Activated CD4-positive, alpha-beta T cell treated with anti-CD3 and anti-CD28 coated beads, Interleukin-2, amount 10 ng/mL, durations not matched to agents 24 days and 14 days (primary cell): ENCODE measurements at regions not wholly inside any gene's neighbourhood (a gene's known extent, or its start where the extent isn't known, plus 50 kb on each side); places are given as distances from the start of the nearest gene placed in this dataset.
"Not testable (repeated sequence)": the region's sequence is repeated elsewhere in the genome, so short reads cannot be mapped to it uniquely, and the experiment has no call there.

Experiments
- DNase-seq: peaks from one replicate; pipeline ENCODE4 v3.0.0; 2022
- H3K27ac Mint-ChIP-seq: one replicate; pipeline ENCODE4 v1.8.0; 2022; ENCODE audit warnings: mild to moderate bottlenecking, mixed read lengths
- H3K27me3 Mint-ChIP-seq: one replicate; pipeline ENCODE4 v1.8.0; 2022; ENCODE audit warnings: mixed read lengths
- H3K36me3 Mint-ChIP-seq: one replicate; pipeline ENCODE4 v1.8.0; 2022; ENCODE audit warnings: low read depth, mild to moderate bottlenecking, mixed read lengths
- H3K4me1 Mint-ChIP-seq: one replicate; pipeline ENCODE4 v1.8.0; 2021; ENCODE audit warnings: mixed read lengths
- H3K4me3 Mint-ChIP-seq: one replicate; pipeline ENCODE4 v1.8.0; 2022; ENCODE audit warnings: mild to moderate bottlenecking, moderate library complexity, mixed read lengths
- H3K9me3 Mint-ChIP-seq: one replicate; pipeline ENCODE4 v1.8.0; 2021; ENCODE audit warnings: mixed read lengths
- intact Hi-C: fragments of 100-400 bp; cut with micrococcal nuclease; formaldehyde crosslinking; loops from one replicate; pipeline ENCODE4 v1.15.1; 2023

DNA sequence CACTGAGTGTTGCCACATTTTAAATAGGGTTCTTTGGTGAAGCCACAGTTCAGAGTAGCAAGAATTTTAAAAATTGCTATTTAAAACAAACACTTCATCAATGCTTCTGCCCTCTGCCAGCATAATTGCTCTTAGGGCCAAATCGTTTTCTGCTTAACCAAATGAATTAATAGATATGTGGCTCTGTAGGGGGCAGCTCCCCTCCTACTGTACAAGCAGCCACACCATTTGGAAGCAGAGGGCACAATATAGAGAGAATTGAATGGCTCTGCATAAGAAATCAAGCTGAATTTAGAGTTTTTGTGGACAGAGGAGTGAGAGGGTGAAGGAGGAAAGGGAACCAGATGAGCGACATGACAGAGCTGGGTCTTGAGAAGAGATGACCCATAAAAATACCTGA, 103.8 kb upstream of the ELMO1 start:
- H3K9me3 Mint-ChIP-seq, intact Hi-C loops, H3K27ac Mint-ChIP-seq, DNase-seq, H3K4me1 Mint-ChIP-seq, H3K4me3 Mint-ChIP-seq, H3K36me3 Mint-ChIP-seq: not testable (repeated sequence)
- peaks cover 13% of the 10 kb centered on the region for H3K27me3 Mint-ChIP-seq

DNA sequence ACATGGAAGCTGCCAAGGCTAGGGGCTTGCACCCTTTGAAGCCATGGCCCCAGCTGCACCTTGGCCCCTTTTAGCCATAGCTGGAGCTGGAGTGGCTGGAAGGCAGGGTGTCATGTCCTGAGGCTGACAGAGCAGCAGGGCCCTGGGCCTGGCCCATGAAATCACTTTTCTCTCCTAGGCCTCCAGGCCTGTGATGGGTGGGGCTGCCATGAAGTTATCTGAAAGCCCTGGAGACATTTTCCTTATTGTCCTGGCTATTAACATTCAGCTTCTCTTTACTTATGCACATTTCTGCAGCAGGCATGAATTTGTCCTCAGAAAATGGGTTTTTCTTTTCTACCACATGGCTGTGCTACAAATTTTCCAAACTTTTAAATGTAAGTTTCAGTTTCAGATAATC, 106.9 kb upstream of the ELMO1 start:
- Mint-ChIP-seq H3K27me3 (peaks cover 20% of the 10 kb centered on the region), H3K4me1 (no peaks in the 10 kb centered on the region), H3K27ac (no peak overlapping the region), H3K9me3 (no peaks in the 10 kb centered on the region), H3K36me3 (no peaks in the 10 kb centered on the region), H3K4me3 (no peak overlapping the region)
- no peak for DNase-seq
- intact Hi-C loops, result no loop called here

DNA sequence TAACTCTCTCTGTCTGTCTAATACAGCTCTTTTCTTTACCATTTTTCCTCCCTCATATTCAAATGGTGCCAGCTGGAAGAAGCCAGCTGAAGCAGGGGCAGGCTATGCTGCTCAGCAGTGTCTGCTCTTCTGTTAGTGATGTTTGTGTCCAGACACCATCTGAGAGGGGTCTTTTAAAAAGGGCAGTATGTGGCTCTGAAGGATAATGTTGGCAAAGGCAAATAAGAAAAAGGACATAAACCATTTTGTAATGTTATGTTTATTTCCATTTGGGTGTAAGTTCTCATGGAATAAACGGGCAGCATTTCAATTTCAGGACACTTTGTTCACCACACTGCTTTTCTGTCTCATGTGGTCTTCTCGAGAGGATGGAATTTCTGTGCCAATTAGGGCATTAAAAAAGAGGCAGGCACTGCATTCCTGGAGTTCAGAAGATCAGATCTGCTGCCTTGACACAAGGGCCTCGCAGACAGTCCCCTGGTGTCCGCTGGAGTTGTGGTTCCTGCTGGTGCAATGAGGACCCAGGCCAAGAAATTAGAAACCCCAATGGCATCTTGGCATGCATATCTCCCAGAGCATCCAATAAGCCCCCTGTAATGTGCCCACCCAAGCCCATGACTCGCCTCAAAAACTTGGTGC, 109.0 kb upstream of the ELMO1 start:
- Mint-ChIP-seq H3K27me3 (peaks cover 20% of the 10 kb centered on the region), H3K4me1 (no peaks in the 10 kb centered on the region), H3K36me3 (no peaks in the 10 kb centered on the region), H3K9me3 (no peaks in the 10 kb centered on the region), H3K27ac (no peak overlapping the region), H3K4me3 (no peak overlapping the region)
- intact Hi-C loops, result no loop called here
- DNase-seq, result peak; percentile 24

DNA sequence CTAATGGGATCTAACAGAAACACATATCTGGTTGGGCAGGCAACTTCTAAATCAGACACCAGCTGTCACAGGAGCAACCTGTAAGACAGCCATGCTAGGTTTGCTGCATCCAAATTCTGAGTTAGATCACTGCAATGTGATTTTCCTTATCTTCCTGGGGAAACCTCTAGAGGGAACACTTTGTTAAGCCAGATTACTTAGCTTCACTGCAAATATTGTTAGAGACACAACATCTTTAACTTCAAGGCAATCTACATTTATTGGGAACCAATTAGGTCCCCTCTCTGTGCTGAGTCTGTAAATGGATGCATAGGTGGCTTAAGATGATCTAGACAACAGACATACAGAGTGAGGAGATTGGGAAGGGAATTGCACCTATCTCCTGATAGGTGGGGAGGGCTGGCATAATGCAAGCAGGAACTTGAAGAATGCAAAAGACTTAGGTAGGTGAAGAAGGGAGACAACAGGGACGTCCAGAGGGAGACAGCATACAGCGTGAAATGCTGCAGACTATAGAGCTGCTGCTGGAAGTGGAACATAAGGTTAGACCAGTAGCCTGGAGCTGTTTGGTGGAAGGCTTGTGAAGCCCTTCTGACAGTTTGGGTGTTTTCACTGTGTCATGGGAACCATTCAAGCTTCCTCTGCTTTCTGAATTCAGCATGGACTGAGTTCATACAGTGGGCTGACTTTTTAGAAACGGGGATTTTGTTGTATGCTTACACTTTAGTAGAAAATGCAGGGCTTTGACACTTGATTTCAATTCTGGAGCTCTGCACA, 109.8 kb upstream of the ELMO1 start:
- Mint-ChIP-seq H3K27me3 (peaks cover 19% of the 10 kb centered on the region), H3K36me3 (no peaks in the 10 kb centered on the region), H3K9me3 (no peaks in the 10 kb centered on the region), H3K4me1 (no peaks in the 10 kb centered on the region), H3K27ac (no peak overlapping the region), H3K4me3 (no peak overlapping the region)
- DNase-seq, result peak; percentile 46
- intact Hi-C loops, result no loop called here

DNA sequence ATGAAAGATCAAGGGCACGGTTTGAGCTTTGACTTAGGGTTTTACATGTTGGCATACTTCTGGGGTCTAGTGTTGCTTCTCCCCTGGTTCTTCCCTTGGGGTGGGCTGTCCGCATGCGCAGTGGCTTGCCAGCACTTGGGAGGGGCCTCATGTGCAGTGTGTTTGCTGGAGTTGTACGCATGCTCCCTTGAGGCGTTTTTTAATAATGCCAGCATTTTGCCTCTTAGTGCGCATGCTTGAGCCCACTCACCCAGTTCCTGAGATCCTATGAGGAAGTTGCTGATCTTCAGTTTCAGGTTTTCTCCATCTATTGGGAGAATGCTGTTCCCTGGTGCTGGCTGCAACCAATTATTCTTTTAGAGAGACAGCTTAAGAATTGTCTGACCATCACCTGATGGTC, 113.4 kb upstream of the GPR141 start:
- Mint-ChIP-seq H3K36me3 (no peaks in the 10 kb centered on the region), H3K4me1 (no peaks in the 10 kb centered on the region), H3K27ac (no peak overlapping the region), H3K27me3 (peaks cover 25% of the 10 kb centered on the region), H3K4me3 (no peak overlapping the region), H3K9me3 (no peaks in the 10 kb centered on the region)
- intact Hi-C loops, result no loop called here
- no peak for DNase-seq

DNA sequence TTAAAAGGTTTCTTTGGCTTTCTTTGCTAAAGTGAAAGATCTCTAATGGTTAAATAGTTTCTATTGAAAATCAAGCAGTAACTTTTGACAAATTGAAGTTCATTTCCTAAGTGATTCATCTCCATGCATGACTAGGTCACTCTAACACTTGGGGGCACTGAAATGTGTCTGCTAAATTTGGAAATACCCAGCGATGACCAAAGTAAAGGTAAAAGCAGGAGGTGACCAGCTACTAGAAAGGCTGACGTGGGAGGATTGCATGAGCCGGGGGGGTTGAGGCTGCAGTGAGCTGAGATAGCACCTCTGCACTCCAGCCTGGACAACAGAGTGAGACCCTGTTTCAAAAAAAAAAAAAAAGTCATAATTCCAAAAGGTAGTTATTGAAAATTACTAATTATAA, 111.8 kb upstream of the GPR141 start:
- Mint-ChIP-seq H3K27ac (no peak overlapping the region), H3K4me1 (no peaks in the 10 kb centered on the region), H3K27me3 (peaks cover 19% of the 10 kb centered on the region), H3K36me3 (no peaks in the 10 kb centered on the region), H3K4me3 (no peak overlapping the region), H3K9me3 (no peaks in the 10 kb centered on the region)
- intact Hi-C loops, result no loop called here
- no peak for DNase-seq

DNA sequence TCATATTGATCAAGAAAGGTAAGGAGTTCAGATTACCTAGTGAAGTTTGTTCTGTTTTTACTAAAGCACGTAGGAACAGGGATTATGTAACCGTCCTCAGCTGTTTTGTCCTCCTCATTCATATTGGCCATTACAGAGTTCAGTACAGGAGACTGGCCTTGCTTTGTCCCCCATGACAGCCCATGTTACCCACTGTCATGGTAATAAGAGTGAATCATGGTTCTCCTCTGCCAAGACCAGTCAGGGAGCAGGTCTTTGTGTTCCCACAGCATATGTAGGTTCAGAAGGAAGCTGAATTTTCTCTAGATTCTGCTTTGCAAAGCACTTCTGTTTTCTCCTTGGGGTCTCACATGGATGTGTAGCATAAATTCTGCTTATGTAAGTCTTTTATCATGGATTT, 106.2 kb upstream of the GPR141 start:
- no peaks in the 10 kb centered on the region for H3K4me1 Mint-ChIP-seq
- intact Hi-C loops, result no loop called here
- H3K4me3 Mint-ChIP-seq, result no peak overlapping the region
- no peaks in the 10 kb centered on the region for H3K36me3 Mint-ChIP-seq
- DNase-seq, result no peak
- peaks cover 18% of the 10 kb centered on the region for H3K27me3 Mint-ChIP-seq
- no peak overlapping the region for H3K27ac Mint-ChIP-seq
- H3K9me3 Mint-ChIP-seq, result no peaks in the 10 kb centered on the region

DNA sequence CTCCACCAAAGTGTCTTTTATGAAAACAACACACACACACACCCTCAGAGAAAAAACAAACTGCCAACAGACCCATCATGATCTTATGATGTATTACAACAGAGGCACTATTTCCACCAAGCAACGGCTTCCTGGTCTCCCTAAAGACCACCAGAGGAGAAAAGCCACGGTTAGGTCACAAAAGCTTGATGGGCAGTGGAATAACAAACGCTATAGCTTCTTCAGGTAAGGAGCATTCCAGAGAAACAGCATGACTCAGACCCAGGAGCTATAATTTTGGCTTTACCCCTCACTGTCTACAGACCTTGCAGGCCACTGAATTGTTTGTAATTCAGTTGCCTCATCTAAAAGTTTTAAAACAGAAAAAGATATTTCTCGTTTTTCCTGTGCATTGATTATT, 105.7 kb upstream of the GPR141 start:
- intact Hi-C loops, result no loop called here

DNA sequence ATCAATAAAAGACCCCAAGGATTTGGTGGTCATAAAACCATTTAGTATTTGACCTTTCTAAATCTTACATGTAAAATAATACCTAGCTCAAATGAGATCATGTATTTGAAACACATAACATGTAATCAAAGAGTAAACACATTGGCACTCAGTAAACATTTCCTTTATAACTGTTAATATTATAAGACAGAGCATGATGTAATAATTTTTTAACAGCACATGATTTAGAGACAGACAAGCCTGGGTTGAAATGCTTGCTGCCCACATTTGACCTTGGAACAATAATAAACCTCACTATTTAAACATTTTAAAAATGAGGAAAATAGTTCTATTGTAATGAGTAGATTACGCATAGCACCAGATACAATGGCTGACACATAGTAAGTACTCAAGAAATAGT, 105.2 kb upstream of the GPR141 start:
- Mint-ChIP-seq H3K27me3 (peaks cover 18% of the 10 kb centered on the region), H3K4me3 (no peak overlapping the region), H3K9me3 (no peaks in the 10 kb centered on the region), H3K4me1 (no peaks in the 10 kb centered on the region), H3K36me3 (no peaks in the 10 kb centered on the region), H3K27ac (no peak overlapping the region)
- intact Hi-C loops, result no loop called here
- DNase-seq, result no peak

More for the DNA sequence above, 105.7 kb upstream of the GPR141 start:
- Mint-ChIP-seq H3K9me3 (no peaks in the 10 kb centered on the region), H3K36me3 (no peaks in the 10 kb centered on the region), H3K27ac (no peak overlapping the region), H3K4me3 (no peak overlapping the region), H3K27me3 (peaks cover 18% of the 10 kb centered on the region), H3K4me1 (no peaks in the 10 kb centered on the region)
- DNase-seq, result no peak

DNA sequence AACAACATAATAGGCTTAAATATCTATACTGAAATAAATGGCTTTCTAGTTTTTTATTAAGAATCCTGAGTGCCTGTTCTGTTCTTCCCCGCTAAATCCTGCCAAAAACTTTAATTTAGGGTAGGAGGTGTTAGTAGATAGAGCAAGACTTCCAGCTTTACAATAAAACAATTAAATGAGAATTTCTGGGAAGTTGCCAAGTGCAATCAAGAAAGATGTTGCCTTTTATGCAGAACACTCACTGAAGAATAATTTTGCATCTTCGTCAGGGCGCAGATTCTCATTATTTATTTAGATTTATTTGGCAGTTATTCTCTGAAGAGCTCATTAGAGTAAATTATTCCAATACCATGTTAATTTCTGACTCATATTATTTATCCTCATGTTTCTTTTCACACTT, 103.2 kb upstream of the GPR141 start:
- no peaks in the 10 kb centered on the region for H3K36me3 Mint-ChIP-seq
- H3K9me3 Mint-ChIP-seq, result no peaks in the 10 kb centered on the region
- no peak for DNase-seq
- intact Hi-C loops, result no loop called here
- H3K4me1 Mint-ChIP-seq, result no peaks in the 10 kb centered on the region
- H3K27ac Mint-ChIP-seq, result no peak overlapping the region
- peaks cover 14% of the 10 kb centered on the region for H3K27me3 Mint-ChIP-seq
- H3K4me3 Mint-ChIP-seq, result no peak overlapping the region

DNA sequence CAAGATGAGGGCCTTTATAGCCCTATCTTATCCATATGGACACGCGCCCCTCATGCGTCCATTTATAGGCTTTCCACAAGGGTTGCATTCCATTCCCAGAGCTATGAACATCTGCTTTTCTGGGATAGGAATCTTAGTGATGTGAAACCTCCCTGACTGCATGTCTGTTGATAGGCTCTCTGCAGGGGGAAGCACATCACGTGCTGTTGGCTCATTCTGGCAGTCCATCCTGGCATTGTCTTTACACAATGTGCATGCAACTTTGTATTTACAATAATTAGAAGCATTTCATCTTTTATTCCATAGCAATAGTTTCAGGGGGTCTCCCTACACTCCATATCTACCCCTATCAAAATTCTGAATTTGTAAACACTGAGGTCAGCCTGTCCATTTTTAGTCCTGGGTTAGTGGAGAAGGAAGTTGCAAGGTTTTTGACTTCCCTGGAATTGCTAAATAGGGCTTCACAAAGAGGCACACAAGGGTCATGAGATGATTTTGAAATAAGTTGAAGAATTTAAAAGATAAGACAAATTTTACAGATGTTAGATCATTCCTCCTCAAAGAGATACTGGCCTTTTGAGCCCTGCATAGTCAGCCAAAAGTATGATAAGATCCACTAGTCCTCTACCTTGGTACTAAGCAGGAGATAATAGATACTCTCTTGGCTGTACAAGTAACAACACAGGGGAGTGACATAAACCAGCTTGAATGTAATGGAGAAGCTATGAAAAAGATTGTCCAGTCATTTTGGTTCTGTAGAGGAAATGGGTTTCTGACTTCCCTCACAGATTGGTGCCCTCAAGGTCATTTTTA, 98.7 kb upstream of the GPR141 start:
- H3K27ac Mint-ChIP-seq, DNase-seq, H3K36me3 Mint-ChIP-seq, H3K4me1 Mint-ChIP-seq, H3K4me3 Mint-ChIP-seq, intact Hi-C loops, H3K9me3 Mint-ChIP-seq: not testable (repeated sequence)
- H3K27me3 Mint-ChIP-seq, result peaks cover 24% of the 10 kb centered on the region

DNA sequence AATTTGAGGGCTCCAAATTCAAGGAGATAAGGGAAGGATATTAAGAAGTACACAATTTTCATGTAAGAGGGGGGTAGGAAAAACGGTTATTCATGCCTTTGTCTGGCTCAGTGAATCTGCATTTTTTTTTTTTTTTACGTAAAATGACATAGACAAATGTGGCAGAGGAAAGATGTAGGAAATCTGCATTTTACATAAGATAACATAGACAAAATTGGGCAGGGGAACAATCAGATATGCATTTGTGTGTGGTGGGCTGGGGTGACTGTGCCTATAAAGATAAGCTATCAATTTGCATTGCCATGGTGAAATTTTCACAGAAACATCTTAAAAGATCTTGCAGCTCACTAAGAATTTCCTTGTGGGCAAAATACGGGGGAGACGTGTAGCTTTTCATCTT, 92.7 kb upstream of the GPR141 start:
- Mint-ChIP-seq H3K4me3 (no peak overlapping the region), H3K9me3 (no peaks in the 10 kb centered on the region), H3K4me1 (no peaks in the 10 kb centered on the region), H3K27me3 (peaks cover 19% of the 10 kb centered on the region), H3K27ac (no peak overlapping the region), H3K36me3 (no peaks in the 10 kb centered on the region)
- DNase-seq, result no peak
- intact Hi-C loops, result no loop called here

DNA sequence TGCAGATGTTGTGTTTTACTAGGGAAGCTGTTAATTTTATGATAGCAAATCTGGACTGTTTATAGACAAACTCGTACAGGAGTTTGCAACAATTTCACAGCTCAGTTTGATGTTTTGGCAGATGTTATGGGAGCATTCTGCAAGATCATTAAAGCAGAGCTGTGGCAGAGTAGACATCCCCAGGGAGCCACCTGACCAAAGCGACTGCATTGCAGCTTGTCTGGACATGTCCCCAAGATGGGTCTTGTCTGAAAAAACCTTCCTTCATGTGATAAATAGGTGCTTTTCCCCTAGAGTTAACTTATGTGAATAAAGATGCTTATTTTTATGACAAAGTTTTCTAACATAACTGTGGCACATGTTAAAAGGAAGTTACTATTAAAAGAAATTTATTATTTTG, 91.2 kb upstream of the GPR141 start:
- Mint-ChIP-seq H3K27me3 (peaks cover 15% of the 10 kb centered on the region), H3K4me3 (no peak overlapping the region), H3K9me3 (no peaks in the 10 kb centered on the region), H3K36me3 (no peaks in the 10 kb centered on the region), H3K27ac (no peak overlapping the region), H3K4me1 (no peaks in the 10 kb centered on the region)
- intact Hi-C loops, result no loop called here
- DNase-seq, result no peak

DNA sequence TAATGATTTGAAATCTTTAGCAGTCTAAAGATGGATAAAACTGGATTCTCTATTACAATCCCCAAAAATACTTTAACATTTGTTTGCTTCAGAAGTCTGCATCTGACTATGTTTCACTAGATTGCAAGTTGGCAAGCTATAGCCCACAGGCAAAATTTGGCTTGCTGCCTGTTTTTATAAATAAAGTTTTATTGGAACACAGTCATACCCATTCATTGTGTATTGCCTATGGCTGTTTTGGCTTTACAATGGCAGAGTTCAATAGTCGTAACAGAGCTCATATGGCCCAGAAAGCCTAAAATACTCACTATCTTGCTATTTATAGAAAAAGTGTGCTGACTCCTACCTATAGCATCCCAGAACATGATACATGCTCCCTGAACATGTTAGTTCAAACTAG, 89.0 kb upstream of the GPR141 start:
- peaks cover 9% of the 10 kb centered on the region for H3K27me3 Mint-ChIP-seq
- no peak for DNase-seq
- H3K4me1 Mint-ChIP-seq, result no peaks in the 10 kb centered on the region
- no peaks in the 10 kb centered on the region for H3K36me3 Mint-ChIP-seq
- no peaks in the 10 kb centered on the region for H3K9me3 Mint-ChIP-seq
- intact Hi-C loops, result no loop called here
- H3K27ac Mint-ChIP-seq, result no peak overlapping the region
- H3K4me3 Mint-ChIP-seq, result no peak overlapping the region
